ENCODE measurements at regions not wholly inside any gene's neighbourhood (a gene's known extent, or its start where the extent isn't known, plus 50 kb on each side); places are given as distances from the start of the nearest gene placed in this dataset.

DNA sequence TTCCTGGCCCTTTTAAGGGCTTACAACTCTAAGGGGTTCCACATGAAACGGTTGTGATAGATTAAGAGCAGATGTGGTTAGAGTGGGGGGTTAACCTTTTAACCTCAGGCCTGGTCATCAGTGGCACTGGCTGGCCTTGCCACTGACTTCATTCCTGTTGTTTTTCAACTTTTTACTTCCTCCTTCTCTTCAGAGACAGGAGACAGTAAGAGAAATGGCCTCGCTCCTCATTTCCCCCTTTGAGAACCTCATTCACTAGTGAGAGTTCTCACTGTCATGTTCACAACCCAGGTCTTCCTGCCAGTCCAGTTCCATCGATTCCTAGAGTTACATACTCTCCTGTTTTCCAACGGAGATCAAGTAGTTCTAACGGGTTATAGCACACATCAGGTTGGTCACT is 101.6 kb upstream of the SLC1A4 start:
- TF ChIP-seq POLR2A (IDR thresholded peaks at IDR 0.05): no peak
- TF ChIP-seq, protein P1, sequence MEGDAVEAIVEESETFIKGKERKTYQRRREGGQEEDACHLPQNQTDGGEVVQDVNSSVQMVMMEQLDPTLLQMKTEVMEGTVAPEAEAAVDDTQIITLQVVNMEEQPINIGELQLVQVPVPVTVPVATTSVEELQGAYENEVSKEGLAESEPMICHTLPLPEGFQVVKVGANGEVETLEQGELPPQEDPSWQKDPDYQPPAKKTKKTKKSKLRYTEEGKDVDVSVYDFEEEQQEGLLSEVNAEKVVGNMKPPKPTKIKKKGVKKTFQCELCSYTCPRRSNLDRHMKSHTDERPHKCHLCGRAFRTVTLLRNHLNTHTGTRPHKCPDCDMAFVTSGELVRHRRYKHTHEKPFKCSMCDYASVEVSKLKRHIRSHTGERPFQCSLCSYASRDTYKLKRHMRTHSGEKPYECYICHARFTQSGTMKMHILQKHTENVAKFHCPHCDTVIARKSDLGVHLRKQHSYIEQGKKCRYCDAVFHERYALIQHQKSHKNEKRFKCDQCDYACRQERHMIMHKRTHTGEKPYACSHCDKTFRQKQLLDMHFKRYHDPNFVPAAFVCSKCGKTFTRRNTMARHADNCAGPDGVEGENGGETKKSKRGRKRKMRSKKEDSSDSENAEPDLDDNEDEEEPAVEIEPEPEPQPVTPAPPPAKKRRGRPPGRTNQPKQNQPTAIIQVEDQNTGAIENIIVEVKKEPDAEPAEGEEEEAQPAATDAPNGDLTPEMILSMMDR (IDR thresholded peaks at IDR 0.05): no peak

All from right lobe of liver (tissue), 4 donors.